ENCODE measurements at regions not wholly inside any gene's neighbourhood (a gene's known extent, or its start where the extent isn't known, plus 50 kb on each side); places are given as distances from the start of the nearest gene placed in this dataset.

GRCh38 chr14:42572032-42572431, 965.4 kb downstream of the LRFN5 start:
- Histone ChIP-seq H3K9me3 (peaks cover 3% of the 10 kb centered on the region), H3K36me3 (no peaks in the 10 kb centered on the region), H3K27me3 (replicated peaks; ENCODE audit: insufficient read depth) (no peaks in the 10 kb centered on the region), H3K4me3 (no peak overlapping the region), H3K27ac (no peak overlapping the region), H3K4me1 (ENCODE audit: control insufficient read depth in 1 of 2, low read depth in 2 of 2) (no peaks in the 10 kb centered on the region)
- DNase-seq (ENCODE audit: low spot score) (no peak), ATAC-seq (ENCODE audit: insufficient number of reproducible peaks, low FRiP score, low read depth) (no peak)
- TF ChIP-seq CTCF (IDR thresholded peaks at IDR 0.05) = no peak

GRCh38 chr14:42569227-42569626, 962.6 kb downstream of the LRFN5 start:
- Histone ChIP-seq H3K36me3 (no peaks in the 10 kb centered on the region), H3K4me3 (no peak overlapping the region), H3K27me3 (replicated peaks; ENCODE audit: insufficient read depth) (no peaks in the 10 kb centered on the region), H3K4me1 (ENCODE audit: control insufficient read depth in 1 of 2, low read depth in 2 of 2) (no peaks in the 10 kb centered on the region), H3K9me3 (no peaks in the 10 kb centered on the region), H3K27ac (no peak overlapping the region)
- ATAC-seq (ENCODE audit: insufficient number of reproducible peaks, low FRiP score, low read depth) (no peak), DNase-seq (ENCODE audit: low spot score) (no peak)
- TF ChIP-seq CTCF (IDR thresholded peaks at IDR 0.05) = no peak

- no peaks in the 10 kb centered on the region for H3K4me1 ChIP-seq (ENCODE audit: control insufficient read depth in 1 of 2, low read depth in 2 of 2)
- H3K4me3 ChIP-seq = no peak overlapping the region
- TF ChIP-seq CTCF (IDR thresholded peaks at IDR 0.05) = no peak
- no peaks in the 10 kb centered on the region for H3K9me3 ChIP-seq
- no peaks in the 10 kb centered on the region for H3K36me3 ChIP-seq
- no peaks in the 10 kb centered on the region for H3K27me3 ChIP-seq (replicated peaks; ENCODE audit: insufficient read depth)
- no peak overlapping the region for H3K27ac ChIP-seq
- ATAC-seq (ENCODE audit: insufficient number of reproducible peaks, low FRiP score, low read depth) (no peak), DNase-seq (ENCODE audit: low spot score) (no peak)
Measured at GRCh38 chr14:42565556-42565955, 958.9 kb downstream of the LRFN5 start.

GRCh38 chr14:42563313-42563712, 956.6 kb downstream of the LRFN5 start:
- no peak for ATAC-seq (ENCODE audit: insufficient number of reproducible peaks, low FRiP score, low read depth)
- Histone ChIP-seq H3K27me3 (replicated peaks; ENCODE audit: insufficient read depth) (no peaks in the 10 kb centered on the region), H3K4me3 (no peak overlapping the region), H3K9me3 (no peaks in the 10 kb centered on the region), H3K4me1 (ENCODE audit: control insufficient read depth in 1 of 2, low read depth in 2 of 2) (no peaks in the 10 kb centered on the region), H3K27ac (no peak overlapping the region), H3K36me3 (no peaks in the 10 kb centered on the region)
- no peak for TF ChIP-seq CTCF (IDR thresholded peaks at IDR 0.05)
- no peak for DNase-seq (ENCODE audit: low spot score)

GRCh38 chr14:42556551-42556950, 949.9 kb downstream of the LRFN5 start:
- H3K4me1 ChIP-seq (ENCODE audit: control insufficient read depth in 1 of 2, low read depth in 2 of 2) = no peaks in the 10 kb centered on the region
- TF ChIP-seq CTCF (IDR thresholded peaks at IDR 0.05) = no peak
- no peaks in the 10 kb centered on the region for H3K9me3 ChIP-seq
- H3K27ac ChIP-seq = no peak overlapping the region
- no peaks in the 10 kb centered on the region for H3K36me3 ChIP-seq
- ATAC-seq (ENCODE audit: insufficient number of reproducible peaks, low FRiP score, low read depth) = no peak
- H3K4me3 ChIP-seq = no peak overlapping the region
- DNase-seq (ENCODE audit: low spot score) = no peak
- H3K27me3 ChIP-seq (replicated peaks; ENCODE audit: insufficient read depth) = no peaks in the 10 kb centered on the region

Data from thoracic aorta (tissue), 2 donors.